ENCODE measurements at regions not wholly inside any gene's neighbourhood (a gene's known extent, or its start where the extent isn't known, plus 50 kb on each side); places are given as distances from the start of the nearest gene placed in this dataset.

DNA sequence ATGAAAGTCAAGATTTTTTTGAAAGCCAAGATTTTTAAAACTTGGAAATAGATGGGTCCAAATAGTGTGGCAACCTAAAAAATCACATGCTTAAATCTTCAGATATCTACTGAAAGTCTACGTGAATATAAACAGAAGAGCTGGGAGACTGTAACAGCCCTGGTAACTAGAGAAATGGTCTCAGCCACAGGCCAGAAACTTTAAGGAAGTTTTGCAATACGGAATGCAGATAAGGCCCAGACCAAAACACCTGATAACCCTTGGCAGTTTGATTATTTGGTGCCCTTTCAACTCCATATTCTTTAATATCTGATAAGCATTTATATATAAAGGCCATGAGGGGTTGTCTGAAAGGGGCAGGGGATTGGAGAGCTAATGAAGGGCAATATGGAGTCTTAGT is 537.3 kb upstream of the TGFBR2 start:
- Histone ChIP-seq H3K9me3 (ENCODE audit: control insufficient read depth, low read depth, low read length) (no peaks in the 10 kb centered on the region), H3K79me2 (ENCODE audit: control insufficient read depth, insufficient read depth, low read length) (no peaks in the 10 kb centered on the region), H3K4me1 (ENCODE audit: control insufficient read depth, extremely low read depth, insufficient read depth, low read length) (no peaks in the 10 kb centered on the region), H3K36me3 (ENCODE audit: control insufficient read depth in 2 of 2, extremely low read depth in 1 of 2, insufficient read depth in 2 of 2, low read length in 2 of 2) (no peaks in the 10 kb centered on the region), H3K4me3 (ENCODE audit: control insufficient read depth in 2 of 3, extremely low read depth in 1 of 3, insufficient read depth in 2 of 3, low read depth in 1 of 3, low read length in 3 of 3) (no peak overlapping the region), H3K27ac (ENCODE audit: control insufficient read depth, insufficient read depth, low read length) (no peak overlapping the region), H4K20me1 (ENCODE audit: control insufficient read depth, extremely low read depth, insufficient read depth, low read length) (no peaks in the 10 kb centered on the region), H3K9ac (ENCODE audit: control insufficient read depth, extremely low read depth, insufficient read depth, low read length) (no peak overlapping the region), H3K4me2 (ENCODE audit: control insufficient read depth, extremely low read depth, insufficient read depth, low read depth, low read length) (no peak overlapping the region), H3K9me1 (ENCODE audit: control insufficient read depth, extremely low read depth, insufficient read depth, low read length) (no peaks in the 10 kb centered on the region), H2AFZ (ENCODE audit: control insufficient read depth, low read length) (no peak overlapping the region), H3K27me3 (ENCODE audit: control insufficient read depth, extremely low read depth, insufficient read depth, low read length) (no peaks in the 10 kb centered on the region)
- dilution Hi-C loops (cut with MboI; ENCODE audit: extremely low pct_ligation_motif_present, low sequenced_read_pairs), result no loop called here
- FAIRE-seq, result no peak
- no peak for TF ChIP-seq EZH2 (IDR thresholded peaks at IDR 0.05; ENCODE audit: low read length)
- TF ChIP-seq, protein P1, sequence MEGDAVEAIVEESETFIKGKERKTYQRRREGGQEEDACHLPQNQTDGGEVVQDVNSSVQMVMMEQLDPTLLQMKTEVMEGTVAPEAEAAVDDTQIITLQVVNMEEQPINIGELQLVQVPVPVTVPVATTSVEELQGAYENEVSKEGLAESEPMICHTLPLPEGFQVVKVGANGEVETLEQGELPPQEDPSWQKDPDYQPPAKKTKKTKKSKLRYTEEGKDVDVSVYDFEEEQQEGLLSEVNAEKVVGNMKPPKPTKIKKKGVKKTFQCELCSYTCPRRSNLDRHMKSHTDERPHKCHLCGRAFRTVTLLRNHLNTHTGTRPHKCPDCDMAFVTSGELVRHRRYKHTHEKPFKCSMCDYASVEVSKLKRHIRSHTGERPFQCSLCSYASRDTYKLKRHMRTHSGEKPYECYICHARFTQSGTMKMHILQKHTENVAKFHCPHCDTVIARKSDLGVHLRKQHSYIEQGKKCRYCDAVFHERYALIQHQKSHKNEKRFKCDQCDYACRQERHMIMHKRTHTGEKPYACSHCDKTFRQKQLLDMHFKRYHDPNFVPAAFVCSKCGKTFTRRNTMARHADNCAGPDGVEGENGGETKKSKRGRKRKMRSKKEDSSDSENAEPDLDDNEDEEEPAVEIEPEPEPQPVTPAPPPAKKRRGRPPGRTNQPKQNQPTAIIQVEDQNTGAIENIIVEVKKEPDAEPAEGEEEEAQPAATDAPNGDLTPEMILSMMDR (optimal IDR thresholded peaks at IDR 0.05 in 1 of 3, IDR thresholded peaks at IDR 0.05 in 1 of 3, conservative IDR thresholded peaks at IDR 0.05 in 1 of 3; ENCODE audit: extremely low read depth in 1 of 3, insufficient read depth in 2 of 3, low read length in 3 of 3), result no peak
- DNase-seq (ENCODE audit: low read depth, low spot score), result no peak

DNA sequence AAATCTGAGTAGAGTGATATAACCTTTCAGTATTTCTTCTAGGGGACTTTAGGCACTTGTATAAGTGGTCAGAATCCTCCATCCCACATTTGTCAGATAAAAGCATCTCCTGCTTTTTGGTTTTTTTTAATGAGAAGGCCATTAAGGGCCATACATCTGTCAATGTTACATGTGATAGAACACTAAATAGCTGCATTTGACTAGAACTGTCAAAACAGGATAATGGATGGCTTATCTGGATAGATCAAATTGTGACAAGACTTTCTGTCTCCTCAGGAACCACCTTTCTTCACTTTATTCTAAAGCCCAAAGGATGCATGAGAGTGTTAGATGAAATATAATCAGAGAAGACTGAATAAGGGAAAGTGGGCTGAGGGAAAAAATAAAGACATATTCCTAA is 533.4 kb upstream of the TGFBR2 start:
- Histone ChIP-seq H3K27me3 (ENCODE audit: control insufficient read depth, extremely low read depth, insufficient read depth, low read length) (no peaks in the 10 kb centered on the region), H3K9me1 (ENCODE audit: control insufficient read depth, extremely low read depth, insufficient read depth, low read length) (no peaks in the 10 kb centered on the region), H3K9ac (ENCODE audit: control insufficient read depth, extremely low read depth, insufficient read depth, low read length) (no peak overlapping the region), H3K4me2 (ENCODE audit: control insufficient read depth, extremely low read depth, insufficient read depth, low read depth, low read length) (no peak overlapping the region), H3K27ac (ENCODE audit: control insufficient read depth, insufficient read depth, low read length) (no peak overlapping the region), H3K36me3 (ENCODE audit: control insufficient read depth in 2 of 2, extremely low read depth in 1 of 2, insufficient read depth in 2 of 2, low read length in 2 of 2) (no peaks in the 10 kb centered on the region), H3K4me1 (ENCODE audit: control insufficient read depth, extremely low read depth, insufficient read depth, low read length) (no peaks in the 10 kb centered on the region), H3K4me3 (ENCODE audit: control insufficient read depth in 2 of 3, extremely low read depth in 1 of 3, insufficient read depth in 2 of 3, low read depth in 1 of 3, low read length in 3 of 3) (no peak overlapping the region), H3K79me2 (ENCODE audit: control insufficient read depth, insufficient read depth, low read length) (no peaks in the 10 kb centered on the region), H3K9me3 (ENCODE audit: control insufficient read depth, low read depth, low read length) (no peaks in the 10 kb centered on the region), H4K20me1 (ENCODE audit: control insufficient read depth, extremely low read depth, insufficient read depth, low read length) (no peaks in the 10 kb centered on the region), H2AFZ (ENCODE audit: control insufficient read depth, low read length) (no peak overlapping the region)
- DNase-seq (ENCODE audit: low read depth, low spot score) (no peak), FAIRE-seq (no peak)
- dilution Hi-C loops (cut with MboI; ENCODE audit: extremely low pct_ligation_motif_present, low sequenced_read_pairs), result no loop called here
- TF ChIP-seq, protein P1 (optimal IDR thresholded peaks at IDR 0.05 in 1 of 3, IDR thresholded peaks at IDR 0.05 in 1 of 3, conservative IDR thresholded peaks at IDR 0.05 in 1 of 3; ENCODE audit: extremely low read depth in 1 of 3, insufficient read depth in 2 of 3, low read length in 3 of 3), result no peak
- no peak for TF ChIP-seq EZH2 (IDR thresholded peaks at IDR 0.05; ENCODE audit: low read length)
